ENCODE measurements at regions not wholly inside any gene's neighbourhood (a gene's known extent, or its start where the extent isn't known, plus 50 kb on each side); places are given as distances from the start of the nearest gene placed in this dataset.

GRCh38 chr11:116294630-116295029 lies 478.2 kb downstream of the BUD13 start:
- H3K4me3 Mint-ChIP-seq: no peak overlapping the region
- peaks cover 14% of the 10 kb centered on the region for H3K9me3 Mint-ChIP-seq
- H3K36me3 Mint-ChIP-seq (ENCODE audit: low read depth): peaks cover 6% of the 10 kb centered on the region
- no peak for TF ChIP-seq CTCF (IDR thresholded peaks at IDR 0.05)
- no peaks in the 10 kb centered on the region for H3K4me1 Mint-ChIP-seq
- no peak overlapping the region for H3K27ac Mint-ChIP-seq
- no peak for DNase-seq
- peaks cover 3% of the 10 kb centered on the region for H3K27me3 Mint-ChIP-seq (ENCODE audit: low read depth, poor library complexity)

DNA sequence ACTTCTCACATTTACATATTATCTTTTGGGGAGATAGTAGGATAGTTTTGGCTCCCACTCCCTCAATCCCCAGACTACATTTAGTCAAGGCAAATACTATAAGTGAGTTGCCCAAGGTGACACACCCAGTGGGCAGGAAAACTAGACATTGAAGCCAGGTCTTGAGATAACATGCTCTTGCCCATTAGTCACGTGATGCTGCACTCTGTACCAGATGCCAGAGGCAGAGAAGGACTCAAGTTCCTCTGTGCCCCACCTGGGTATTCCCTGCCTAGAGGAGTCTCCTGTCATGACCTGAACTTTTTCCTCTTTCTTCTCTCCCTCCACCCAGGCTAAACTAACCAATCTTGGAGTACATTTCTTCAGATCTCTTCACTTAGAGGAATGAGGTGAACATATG lies 484.9 kb downstream of the BUD13 start:
- no peak for DNase-seq
- no peaks in the 10 kb centered on the region for H3K4me1 Mint-ChIP-seq
- no peak overlapping the region for H3K4me3 Mint-ChIP-seq
- H3K9me3 Mint-ChIP-seq: peaks cover 26% of the 10 kb centered on the region
- peaks cover 6% of the 10 kb centered on the region for H3K36me3 Mint-ChIP-seq (ENCODE audit: low read depth)
- TF ChIP-seq CTCF (IDR thresholded peaks at IDR 0.05): no peak
- H3K27me3 Mint-ChIP-seq (ENCODE audit: low read depth, poor library complexity): peaks cover 3% of the 10 kb centered on the region
- no peak overlapping the region for H3K27ac Mint-ChIP-seq

GRCh38 chr11:116285026-116285425 lies 487.8 kb downstream of the BUD13 start:
- no peak overlapping the region for H3K27ac Mint-ChIP-seq
- TF ChIP-seq CTCF (IDR thresholded peaks at IDR 0.05): no peak
- H3K27me3 Mint-ChIP-seq (ENCODE audit: low read depth, poor library complexity): peaks cover 6% of the 10 kb centered on the region
- peaks cover 15% of the 10 kb centered on the region for H3K9me3 Mint-ChIP-seq
- peaks cover under 1% of the 10 kb centered on the region for H3K4me1 Mint-ChIP-seq
- no peaks in the 10 kb centered on the region for H3K36me3 Mint-ChIP-seq (ENCODE audit: low read depth)
- DNase-seq: no peak
- H3K4me3 Mint-ChIP-seq: no peak overlapping the region

DNA sequence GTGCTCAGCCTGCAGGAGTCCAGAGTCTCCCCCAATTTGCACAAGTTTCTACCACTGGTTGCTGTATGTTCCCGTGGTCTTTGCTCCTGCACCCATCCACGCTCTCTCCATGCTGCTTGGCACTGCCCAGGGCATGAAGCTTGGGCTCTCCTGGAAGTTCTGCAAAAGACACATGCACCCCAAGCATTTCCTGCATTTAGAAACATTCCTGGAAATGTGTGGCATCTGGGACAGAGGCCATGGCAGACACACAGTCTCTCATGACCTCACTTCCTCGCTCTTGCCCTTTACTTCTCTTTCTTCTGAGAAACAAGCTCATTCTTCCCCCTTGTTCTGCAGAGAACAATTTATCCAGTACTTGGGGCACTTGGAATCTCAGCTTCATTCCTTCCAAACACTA lies 489.5 kb downstream of the BUD13 start:
- Mint-ChIP-seq H3K9me3 (no peaks in the 10 kb centered on the region), H3K36me3 (ENCODE audit: low read depth) (no peaks in the 10 kb centered on the region), H3K27ac (no peak overlapping the region), H3K4me1 (peaks cover 15% of the 10 kb centered on the region), H3K4me3 (no peak overlapping the region), H3K27me3 (ENCODE audit: low read depth, poor library complexity) (peaks cover 11% of the 10 kb centered on the region)
- no peak for DNase-seq
- TF ChIP-seq CTCF (IDR thresholded peaks at IDR 0.05): no peak

DNA sequence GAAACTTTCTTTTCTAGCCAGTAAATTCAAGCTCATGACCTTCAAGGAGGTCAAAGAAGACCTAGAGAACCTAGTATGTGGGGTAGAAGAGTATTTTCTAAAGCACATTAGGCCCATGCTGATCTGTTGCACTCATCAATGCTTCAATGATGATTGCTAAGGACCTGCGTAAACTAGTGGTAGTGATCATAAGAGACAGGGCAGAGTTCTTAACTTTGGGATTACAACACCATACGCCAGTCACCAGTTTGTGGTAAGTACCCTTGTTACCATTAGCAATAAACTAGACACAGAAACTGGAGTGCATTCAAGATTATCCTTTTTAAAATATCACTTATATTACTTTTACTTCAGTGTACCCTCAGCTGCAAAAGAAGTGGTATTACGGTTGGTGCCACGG lies 490.3 kb downstream of the BUD13 start:
- Mint-ChIP-seq H3K36me3 (ENCODE audit: low read depth) (no peaks in the 10 kb centered on the region), H3K9me3 (no peaks in the 10 kb centered on the region), H3K4me1 (peaks cover 15% of the 10 kb centered on the region), H3K4me3 (no peak overlapping the region), H3K27ac (no peak overlapping the region), H3K27me3 (ENCODE audit: low read depth, poor library complexity) (peaks cover 11% of the 10 kb centered on the region)
- no peak for DNase-seq
- no peak for TF ChIP-seq CTCF (IDR thresholded peaks at IDR 0.05)

- H3K4me3 Mint-ChIP-seq: no peak overlapping the region
- no peaks in the 10 kb centered on the region for H3K36me3 Mint-ChIP-seq (ENCODE audit: low read depth)
- no peak for TF ChIP-seq CTCF (IDR thresholded peaks at IDR 0.05)
- no peaks in the 10 kb centered on the region for H3K9me3 Mint-ChIP-seq
- no peak overlapping the region for H3K27ac Mint-ChIP-seq
- H3K27me3 Mint-ChIP-seq (ENCODE audit: low read depth, poor library complexity): peaks cover 11% of the 10 kb centered on the region
- DNase-seq: no peak
- H3K4me1 Mint-ChIP-seq: peaks cover 15% of the 10 kb centered on the region
Observed at GRCh38 chr11:116281173-116282160, 491.3 kb downstream of the BUD13 start.

Measured in nephron progenitor cell (in vitro differentiated cells).